C1 segment of cervical spinal cord (tissue), 14 donors: ENCODE measurements at regions not wholly inside any gene's neighbourhood (a gene's known extent, or its start where the extent isn't known, plus 50 kb on each side); places are given as distances from the start of the nearest gene placed in this dataset.

Experiments
- DNase-seq, 14 donors: peaks; one replicate each; lab custom pipeline; 2025; lab: John Stamatoyannopoulos, UW

DNA sequence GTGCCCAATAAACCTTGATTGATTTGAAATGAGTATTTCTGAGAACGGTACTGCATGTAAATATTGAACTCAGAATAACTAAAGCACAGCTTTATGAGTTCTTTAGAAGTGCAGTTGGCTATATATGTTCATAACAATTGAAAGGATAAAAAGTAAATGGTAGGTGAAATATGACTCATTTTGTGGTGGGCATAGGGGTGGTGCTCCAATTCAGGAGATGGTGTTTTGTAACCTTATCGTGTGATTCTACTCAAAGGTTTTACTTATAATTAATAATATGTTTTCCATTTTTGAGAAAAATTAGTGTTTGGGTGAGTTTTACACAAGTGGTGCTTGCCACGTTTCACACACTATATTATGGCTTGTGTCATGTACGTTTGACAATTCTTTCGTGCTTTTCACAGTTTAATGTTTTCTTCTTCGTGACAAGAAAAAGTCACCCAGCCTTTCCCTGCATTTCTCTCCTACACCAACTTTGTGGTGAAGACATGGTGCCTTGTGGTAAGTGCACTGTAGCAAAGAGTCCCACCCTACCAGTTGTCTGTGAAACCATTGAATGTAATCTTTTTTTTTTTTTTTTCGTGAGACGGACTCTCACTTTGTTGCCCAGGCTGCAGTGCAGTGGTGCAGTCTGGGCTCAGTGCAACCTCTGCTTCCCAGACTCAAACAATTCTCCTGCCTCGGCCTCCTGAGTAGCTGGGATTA lies 492.5 kb upstream of the SGCD start:
- no peak for DNase-seq

GRCh38 chr5:155836089-155836803 lies 490.7 kb upstream of the SGCD start:
- no peak for DNase-seq

DNA sequence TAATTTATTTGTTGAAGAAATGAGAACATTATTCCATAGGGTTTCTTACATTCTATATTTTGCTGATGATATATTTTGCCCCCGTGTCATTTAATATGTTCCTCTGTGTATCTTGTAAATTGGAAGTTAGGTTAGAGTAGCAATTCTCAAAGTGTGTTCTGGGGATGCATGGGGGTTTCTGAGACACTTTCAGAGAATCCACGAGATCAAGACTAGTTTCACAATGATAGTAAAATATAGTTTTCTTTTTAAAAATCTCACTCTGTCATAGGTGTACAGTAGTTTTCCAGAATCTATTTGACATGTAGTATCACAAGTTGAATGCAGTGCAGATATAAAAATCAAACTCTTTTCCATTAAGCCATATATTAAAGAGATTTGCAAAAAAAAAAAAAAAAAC lies 488.6 kb upstream of the SGCD start:
- no peak for DNase-seq

DNA sequence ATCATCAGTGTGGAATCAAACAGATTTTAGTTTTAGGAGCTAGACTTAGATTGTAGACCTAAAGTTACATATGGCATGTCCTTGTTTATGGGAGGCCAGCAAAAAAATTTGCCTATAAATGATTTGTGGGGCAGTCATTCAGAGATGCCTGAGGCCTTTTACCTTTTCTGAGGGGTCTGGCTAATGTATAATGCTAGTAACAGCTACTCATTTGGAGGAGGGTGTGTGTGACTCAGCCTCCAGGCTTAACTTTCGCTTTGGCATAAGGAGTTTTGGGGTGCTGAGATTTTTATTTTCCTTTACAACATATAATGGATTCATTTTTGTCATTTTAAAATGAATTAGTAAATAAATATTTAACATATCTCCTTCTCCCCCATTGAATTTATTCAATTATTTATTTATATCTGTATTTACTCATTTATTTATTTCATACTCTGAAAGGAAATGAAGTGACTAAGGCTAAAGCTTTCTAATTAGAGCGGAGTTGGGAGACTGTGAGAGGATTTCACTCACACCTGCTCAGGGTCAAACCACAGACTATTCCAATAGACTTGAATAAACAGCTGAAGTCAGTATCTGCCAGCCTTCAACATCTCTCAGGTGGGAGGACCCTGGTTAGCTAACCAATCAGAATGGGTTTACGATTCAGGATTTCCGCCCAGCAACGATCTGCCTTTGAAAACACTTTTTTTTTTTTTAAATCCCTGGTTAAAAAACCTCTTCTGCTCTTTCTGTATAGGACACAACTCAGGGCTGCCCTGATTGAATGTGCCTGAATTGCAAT lies 487.5 kb upstream of the SGCD start:
- DNase-seq: no peak

DNA sequence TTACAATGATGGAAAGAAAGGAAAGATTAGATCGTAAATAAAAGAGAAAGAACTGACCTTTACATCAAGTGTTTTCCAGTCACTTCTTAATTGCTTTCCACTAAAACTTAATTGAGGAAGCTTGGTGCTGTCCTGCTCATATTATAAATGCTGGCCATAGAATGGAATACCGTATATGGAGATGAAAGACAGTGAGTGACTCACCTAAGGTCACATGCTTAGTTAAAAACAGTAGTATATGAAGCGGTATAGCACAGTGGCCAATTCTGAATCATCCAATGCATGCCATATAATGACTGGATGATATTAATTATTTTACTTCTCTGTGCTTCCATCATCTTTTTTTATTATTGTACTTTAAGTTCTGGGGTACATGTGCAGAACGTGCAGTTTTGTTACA lies 482.4 kb upstream of the SGCD start:
- DNase-seq: no peak

DNA sequence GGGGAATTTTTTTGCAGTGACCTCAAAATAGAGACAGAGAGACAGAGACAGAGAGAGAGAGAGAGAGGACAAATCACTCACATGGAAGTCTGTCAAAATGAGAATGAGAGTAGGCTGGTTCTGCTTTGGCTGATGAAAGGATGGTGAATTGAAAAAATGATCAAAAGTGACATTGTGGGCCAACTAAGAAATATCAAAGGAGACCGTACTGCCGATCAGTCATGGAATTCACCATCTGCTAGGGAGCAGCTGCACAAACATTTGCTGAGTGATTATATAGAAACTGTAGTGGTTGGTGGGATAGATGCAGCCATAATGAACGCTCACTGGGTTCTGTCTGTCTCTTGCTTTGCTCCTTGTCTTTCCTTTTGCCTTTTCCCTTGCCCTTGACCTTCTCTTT lies 476.6 kb upstream of the SGCD start:
- no peak for DNase-seq

- no peak for DNase-seq
Observed at GRCh38 chr5:155866971-155867370, 460.0 kb upstream of the SGCD start.

DNA sequence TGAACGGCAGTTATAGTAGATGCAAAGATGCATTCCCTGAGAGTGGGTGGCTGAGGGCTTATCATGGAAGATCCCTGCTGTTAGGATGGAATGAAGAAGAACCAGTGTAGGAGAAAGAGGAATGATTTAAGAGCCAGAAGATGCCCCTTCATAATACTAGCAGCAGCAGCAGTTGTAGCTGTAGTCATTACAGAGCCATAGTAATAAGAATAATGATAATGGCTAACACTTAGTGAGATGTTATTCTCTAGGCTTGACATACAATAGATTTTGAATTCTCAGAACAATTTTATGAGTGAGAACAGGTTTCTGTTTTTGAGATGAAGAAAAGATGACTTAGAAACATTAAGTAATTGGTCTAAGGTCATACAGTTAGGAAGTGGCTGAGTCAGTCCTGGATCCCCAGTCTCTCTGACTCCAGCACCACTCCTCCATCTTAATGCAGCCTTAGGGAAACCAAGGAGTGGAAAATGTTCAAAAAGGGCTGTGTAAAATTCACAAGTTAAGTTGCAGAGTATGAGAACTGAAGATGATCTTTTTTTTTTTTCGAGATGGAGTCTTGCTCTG lies 459.4 kb upstream of the SGCD start:
- no peak for DNase-seq

DNA sequence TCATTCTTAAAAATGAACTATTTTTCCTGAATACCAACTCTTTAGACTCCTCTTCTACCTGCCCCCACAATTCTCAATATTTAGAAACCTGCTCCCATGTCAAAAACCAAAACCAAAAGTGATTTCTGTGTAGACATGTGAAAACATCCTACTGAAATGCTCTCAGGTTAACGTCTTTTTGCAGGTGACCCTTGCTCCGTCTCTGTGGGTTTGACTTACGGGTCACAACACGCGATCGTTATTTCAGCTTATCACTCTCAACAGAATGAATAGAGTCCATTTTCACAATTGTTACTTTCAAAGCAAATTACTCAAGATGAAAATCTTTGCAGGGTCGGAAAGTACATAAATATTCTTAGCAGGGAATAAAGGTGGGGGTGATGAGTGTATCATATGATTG lies 456.3 kb upstream of the SGCD start:
- no peak for DNase-seq

DNA sequence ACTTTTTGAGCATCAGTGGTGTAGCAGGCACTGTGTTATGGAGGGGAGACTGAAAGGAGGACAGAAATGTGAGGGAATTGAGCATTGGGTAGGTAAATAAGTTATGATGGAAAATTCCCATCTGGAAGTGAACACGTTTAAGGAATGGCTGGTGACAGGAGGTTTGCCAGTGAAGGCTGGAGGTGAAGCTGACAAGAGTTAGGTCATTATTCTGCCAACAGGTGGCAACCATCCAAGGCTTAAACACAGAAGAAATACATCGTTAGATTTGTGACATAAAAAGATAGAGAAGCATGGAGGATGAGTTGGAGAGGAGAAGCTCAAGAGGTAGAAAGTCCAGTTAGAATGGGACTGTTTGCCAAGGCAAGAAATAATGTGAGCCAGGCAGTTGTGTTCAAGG lies 455.3 kb upstream of the SGCD start:
- no peak for DNase-seq

GRCh38 chr5:155872629-155873220 lies 454.2 kb upstream of the SGCD start:
- DNase-seq: no peak

DNA sequence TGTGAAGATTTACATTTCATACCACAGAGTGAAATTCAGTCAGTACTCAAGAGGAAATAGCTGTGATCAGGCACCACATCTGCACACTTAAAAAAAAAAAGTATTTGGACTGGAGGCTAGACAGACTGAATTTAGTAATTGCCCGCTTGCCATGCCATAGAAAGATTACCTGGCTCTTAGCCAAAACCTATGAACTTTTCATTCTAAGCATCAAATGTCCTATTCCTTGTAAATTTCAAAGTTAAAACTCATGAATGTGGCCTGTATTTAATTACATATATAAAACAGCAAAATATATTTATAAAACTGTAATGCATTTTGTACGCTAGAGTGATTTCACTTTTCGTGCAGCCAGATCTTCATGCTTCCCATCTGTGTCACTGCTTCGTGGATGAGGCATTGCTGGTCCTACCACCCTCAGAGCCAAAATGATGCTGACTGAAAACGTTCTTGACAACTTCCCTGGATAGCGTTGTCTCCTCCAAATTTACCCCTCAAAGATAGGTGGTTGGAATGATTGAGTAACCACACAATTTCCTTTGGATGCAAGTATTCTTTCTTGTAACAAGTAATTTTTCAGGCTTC lies 447.9 kb upstream of the SGCD start:
- DNase-seq: no peak

- no peak for DNase-seq
Observed at GRCh38 chr5:155884041-155884440, 442.9 kb upstream of the SGCD start.

GRCh38 chr5:155885199-155885598 lies 441.8 kb upstream of the SGCD start:
- no peak for DNase-seq

- no peak for DNase-seq
Observed at GRCh38 chr5:155886311-155887031, 440.5 kb upstream of the SGCD start.

GRCh38 chr5:155895484-155895883 lies 431.5 kb upstream of the SGCD start:
- no peak for DNase-seq

DNA sequence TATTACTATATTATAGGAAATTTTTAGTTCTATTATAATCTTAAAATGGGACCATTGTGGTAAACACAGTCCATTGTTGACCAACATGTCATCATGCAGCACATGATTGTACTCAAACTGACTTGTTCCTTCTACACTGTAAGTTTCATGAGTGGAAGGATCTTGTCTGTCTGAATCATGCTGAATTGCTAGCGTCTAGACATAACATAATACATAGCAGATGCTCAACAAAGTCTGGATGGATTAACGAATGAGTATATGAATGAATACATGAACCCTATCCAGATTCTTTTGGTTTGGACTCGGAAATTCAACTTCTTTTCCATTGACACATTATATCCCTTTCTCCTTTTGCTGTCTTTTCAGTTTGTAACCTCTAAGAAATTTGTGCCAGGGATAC lies 429.2 kb upstream of the SGCD start:
- DNase-seq: no peak

- DNase-seq: no peak
Observed at GRCh38 chr5:155898284-155898683, 428.7 kb upstream of the SGCD start.

GRCh38 chr5:155903791-155904190 lies 423.2 kb upstream of the SGCD start:
- no peak for DNase-seq

DNA sequence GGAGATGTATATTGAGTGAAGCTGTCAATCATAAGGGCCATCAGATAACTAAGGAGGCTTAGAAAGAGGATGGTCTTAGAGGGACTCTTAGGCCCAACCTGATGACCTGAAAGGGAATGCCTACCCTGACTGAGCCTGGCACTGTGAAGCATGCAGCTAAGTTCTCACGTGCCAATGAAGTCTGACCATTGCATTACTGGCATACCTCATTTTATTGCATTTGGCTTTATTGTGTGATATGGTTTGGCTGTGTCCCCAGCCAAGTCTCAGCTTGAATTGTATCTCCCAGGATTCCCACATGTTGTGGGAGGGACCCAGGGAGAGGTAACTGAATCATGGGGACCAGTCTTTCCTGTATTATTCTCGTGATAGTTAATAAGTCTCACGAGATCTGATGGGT lies 421.6 kb upstream of the SGCD start:
- DNase-seq: no peak

- no peak for DNase-seq
Observed at GRCh38 chr5:155906046-155906445, 420.9 kb upstream of the SGCD start.
